ENCODE measurements at regions not wholly inside any gene's neighbourhood (a gene's known extent, or its start where the extent isn't known, plus 50 kb on each side); places are given as distances from the start of the nearest gene placed in this dataset.

DNA sequence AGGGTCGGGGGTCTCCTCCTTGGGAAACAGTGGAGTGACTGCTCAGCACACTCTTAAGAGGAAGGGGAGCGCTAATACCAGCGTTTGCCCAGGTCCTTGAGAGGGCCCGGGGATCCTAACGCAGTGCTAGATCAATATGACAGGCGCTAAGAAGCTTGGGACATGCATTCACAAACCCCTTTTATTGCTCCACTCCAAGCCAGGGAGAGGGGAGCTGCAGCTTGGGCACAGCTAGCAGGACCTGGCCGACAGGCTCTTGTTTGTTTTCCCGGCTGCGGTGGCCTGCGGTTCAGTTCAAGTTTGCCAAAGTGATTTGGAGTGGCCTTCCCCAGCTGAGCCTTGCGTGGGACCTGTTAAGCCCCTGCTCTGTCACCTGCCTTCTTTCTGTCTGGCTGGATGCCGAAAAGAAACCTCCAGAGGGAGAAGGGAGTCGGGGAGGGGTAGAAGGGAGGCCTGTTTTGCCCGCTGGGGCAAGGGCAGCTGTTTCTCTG lies 152.1 kb downstream of the GLI2 start:
- TF ChIP-seq SPI1 (IDR thresholded peaks at IDR 0.05; ENCODE audit: low read depth, low read length), result no peak
- no peak for TF ChIP-seq POLR2AphosphoS5 (IDR thresholded peaks at IDR 0.05; ENCODE audit: low read depth, low read length)
